ENCODE measurements at regions not wholly inside any gene's neighbourhood (a gene's known extent, or its start where the extent isn't known, plus 50 kb on each side); places are given as distances from the start of the nearest gene placed in this dataset.
A peak's percentile ranks its signal among the peaks of the same experiment; 100 is the strongest.

- peaks cover 4% of the 10 kb centered on the region; the same call in 1 of the 2 replicates for H3K9me1 ChIP-seq (ENCODE audit: insufficient read depth, low read length)
- TF ChIP-seq CHD1 (IDR thresholded peaks at IDR 0.05; ENCODE audit: low read depth, low read length) (no peak), CEBPB (IDR thresholded peaks at IDR 0.05; ENCODE audit: low read depth, low read length) (no peak), USF2 (IDR thresholded peaks at IDR 0.05; ENCODE audit: low read depth, low read length) (no peak)
- in situ Hi-C loops (cut with MboI; ENCODE audit: low sequenced_read_pairs) (no loop called here), intact Hi-C loops (cut with micrococcal nuclease) (no loop called here), dilution Hi-C loops (cut with HindIII; ENCODE audit: low sequenced_read_pairs, unreplicated experiment) (no loop called here)
- no peaks in the 10 kb centered on the region for H4K20me1 ChIP-seq (ENCODE audit: insufficient read depth, low read length)
- peaks cover 2% of the 10 kb centered on the region; the same call in 1 of the 2 replicates for H3K4me1 ChIP-seq (ENCODE audit: control insufficient read depth, insufficient read depth, low read length)
- no peak overlapping the region for H3K27ac ChIP-seq (ENCODE audit: insufficient read depth, low read length)
- H2AFZ ChIP-seq (replicated peaks; ENCODE audit: low read length, poor library complexity) = no peak overlapping the region
- no peaks in the 10 kb centered on the region for H3K27me3 ChIP-seq (ENCODE audit: control insufficient read depth, insufficient read depth, low read length)
- no peak overlapping the region for H3K18ac ChIP-seq (ENCODE audit: low read depth, low read length)
- H4K5ac ChIP-seq (ENCODE audit: low read depth, low read length) = no peak overlapping the region
- no peak overlapping the region for H3K4ac ChIP-seq (ENCODE audit: low read depth, low read length)
- DNase-seq (peak; percentile 36), ATAC-seq (ENCODE audit: low read depth) (peak; percentile 60)
- no peak overlapping the region for H3K4me3 ChIP-seq (ENCODE audit: insufficient read depth, low read depth, low read length)
- H3K56ac ChIP-seq (ENCODE audit: extremely low read depth, insufficient read depth, low read length) = no peak overlapping the region
- POLR2A ChIA-PET (ENCODE audit: unreplicated experiment) = no interaction called here
- H3K9me3 ChIP-seq (ENCODE audit: control insufficient read depth, insufficient read depth, low read length) = no peaks in the 10 kb centered on the region
- no peak overlapping the region for H2BK15ac ChIP-seq (ENCODE audit: low read depth, low read length)
- no peak overlapping the region for H2BK120ac ChIP-seq (ENCODE audit: low read depth, low read length)
- H2BK5ac ChIP-seq (ENCODE audit: low read depth, low read length, poor library complexity, severe bottlenecking) = no peak overlapping the region
- no peak overlapping the region for H3K23ac ChIP-seq (ENCODE audit: low read depth, low read length)
- no peaks in the 10 kb centered on the region for H3K36me3 ChIP-seq (ENCODE audit: control insufficient read depth, insufficient read depth, low read length)
- no peak overlapping the region for H3K9ac ChIP-seq (ENCODE audit: low read depth, low read length)
- CTCF ChIA-PET = no interaction called here
- no peaks in the 10 kb centered on the region for H3K79me1 ChIP-seq (ENCODE audit: low read depth in 1 of 2, low read length in 2 of 2)
- no peak overlapping the region for H4K8ac ChIP-seq (ENCODE audit: low read depth in 2 of 2, low read length in 2 of 2)
- H3K4me2 ChIP-seq (ENCODE audit: low read depth, low read length) = no peak overlapping the region
- H3K14ac ChIP-seq (replicated peaks; ENCODE audit: low read depth, low read length) = no peak overlapping the region
- H2BK20ac ChIP-seq (ENCODE audit: low read depth, low read length) = no peak overlapping the region
- H2AK5ac ChIP-seq (ENCODE audit: low read depth, low read length) = no peak overlapping the region
- BruUV-seq (replicated peaks) = no TSS peak
- no peak overlapping the region for H4K91ac ChIP-seq (ENCODE audit: insufficient read depth, low read depth, low read length)
- no peak overlapping the region for H2AK9ac ChIP-seq (replicated peaks; ENCODE audit: low read depth, low read length, poor library complexity)
Measured at GRCh38 chr14:86020841-86021240, 490.9 kb downstream of the FLRT2 start.

Data from IMR-90 (cell line).